ENCODE measurements at regions not wholly inside any gene's neighbourhood (a gene's known extent, or its start where the extent isn't known, plus 50 kb on each side); places are given as distances from the start of the nearest gene placed in this dataset.

DNA sequence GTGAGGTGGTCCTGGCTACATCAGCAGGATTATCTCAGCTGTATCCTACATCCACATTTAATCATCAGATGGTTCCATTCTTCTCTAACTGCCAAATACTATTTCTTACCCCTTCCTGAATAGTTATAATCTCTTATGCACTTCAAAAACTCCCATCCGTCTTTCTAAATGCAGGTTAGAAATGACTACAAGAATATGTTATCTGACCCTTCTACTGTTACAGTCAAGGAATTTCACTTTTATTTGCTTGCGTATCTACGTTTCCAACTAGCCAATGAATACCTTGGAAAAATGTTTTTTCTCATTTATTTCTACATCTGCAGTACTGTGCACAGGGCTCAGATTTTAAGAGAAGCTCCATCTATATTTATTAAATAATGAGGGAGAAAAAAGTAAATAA is 709.9 kb downstream of the KCNT2 start:
- Mint-ChIP-seq H3K27me3 (ENCODE audit: unreplicated experiment) (no peaks in the 10 kb centered on the region), H3K4me3 (ENCODE audit: unreplicated experiment) (no peak overlapping the region), H3K9me3 (ENCODE audit: unreplicated experiment) (no peaks in the 10 kb centered on the region), H3K27ac (ENCODE audit: unreplicated experiment) (no peak overlapping the region), H3K36me3 (ENCODE audit: unreplicated experiment) (no peaks in the 10 kb centered on the region), H3K4me1 (ENCODE audit: low read depth, unreplicated experiment) (no peaks in the 10 kb centered on the region)
- DNase-seq, result no peak
- TF ChIP-seq, protein P1, sequence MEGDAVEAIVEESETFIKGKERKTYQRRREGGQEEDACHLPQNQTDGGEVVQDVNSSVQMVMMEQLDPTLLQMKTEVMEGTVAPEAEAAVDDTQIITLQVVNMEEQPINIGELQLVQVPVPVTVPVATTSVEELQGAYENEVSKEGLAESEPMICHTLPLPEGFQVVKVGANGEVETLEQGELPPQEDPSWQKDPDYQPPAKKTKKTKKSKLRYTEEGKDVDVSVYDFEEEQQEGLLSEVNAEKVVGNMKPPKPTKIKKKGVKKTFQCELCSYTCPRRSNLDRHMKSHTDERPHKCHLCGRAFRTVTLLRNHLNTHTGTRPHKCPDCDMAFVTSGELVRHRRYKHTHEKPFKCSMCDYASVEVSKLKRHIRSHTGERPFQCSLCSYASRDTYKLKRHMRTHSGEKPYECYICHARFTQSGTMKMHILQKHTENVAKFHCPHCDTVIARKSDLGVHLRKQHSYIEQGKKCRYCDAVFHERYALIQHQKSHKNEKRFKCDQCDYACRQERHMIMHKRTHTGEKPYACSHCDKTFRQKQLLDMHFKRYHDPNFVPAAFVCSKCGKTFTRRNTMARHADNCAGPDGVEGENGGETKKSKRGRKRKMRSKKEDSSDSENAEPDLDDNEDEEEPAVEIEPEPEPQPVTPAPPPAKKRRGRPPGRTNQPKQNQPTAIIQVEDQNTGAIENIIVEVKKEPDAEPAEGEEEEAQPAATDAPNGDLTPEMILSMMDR (IDR thresholded peaks at IDR 0.05; ENCODE audit: partially characterized antibody, unreplicated experiment), result no peak

DNA sequence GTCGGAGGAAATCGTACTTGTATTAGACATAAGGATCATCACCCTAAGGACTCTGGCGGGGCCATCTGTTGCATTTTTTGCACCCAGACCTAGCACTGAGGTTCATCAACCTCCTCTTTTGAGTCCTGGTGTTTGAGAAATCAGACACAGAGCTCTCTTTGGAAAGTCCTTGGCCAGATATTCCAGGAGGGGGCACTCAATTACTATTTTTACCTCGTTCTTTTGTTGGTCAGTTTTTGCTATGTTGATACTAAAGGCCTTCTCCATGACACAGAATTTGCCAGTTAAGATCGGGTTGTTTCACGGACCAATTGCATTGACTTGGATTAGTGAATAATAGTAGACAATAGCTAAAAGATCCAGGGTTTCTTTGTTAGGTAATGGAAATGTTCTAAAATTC is 711.2 kb downstream of the KCNT2 start:
- Mint-ChIP-seq H3K4me3 (ENCODE audit: unreplicated experiment) (no peak overlapping the region), H3K36me3 (ENCODE audit: unreplicated experiment) (no peaks in the 10 kb centered on the region), H3K27me3 (ENCODE audit: unreplicated experiment) (no peaks in the 10 kb centered on the region)

DNA sequence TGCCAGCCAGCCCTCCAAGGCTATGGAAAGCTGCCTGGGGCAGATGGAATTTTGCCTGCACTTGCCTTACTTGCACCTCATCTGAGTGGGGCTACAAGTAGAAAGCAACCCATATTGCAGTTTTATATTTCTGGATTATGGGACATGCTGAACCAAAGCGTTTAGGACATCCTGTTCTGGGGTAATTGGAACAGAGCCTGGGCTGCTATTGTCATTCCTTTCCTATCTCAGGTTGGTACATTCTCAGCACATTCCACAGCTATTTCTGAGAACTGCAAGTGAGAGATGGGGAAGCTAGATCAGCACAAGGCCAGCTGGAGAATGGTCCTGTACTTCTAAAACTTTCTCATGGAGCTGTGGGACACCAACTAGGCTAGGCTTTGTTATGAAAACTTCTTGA is 713.8 kb downstream of the KCNT2 start:
- no peak overlapping the region for H3K27ac Mint-ChIP-seq (ENCODE audit: unreplicated experiment)
- H3K36me3 Mint-ChIP-seq (ENCODE audit: unreplicated experiment), result no peaks in the 10 kb centered on the region
- DNase-seq, result no peak
- no peaks in the 10 kb centered on the region for H3K27me3 Mint-ChIP-seq (ENCODE audit: unreplicated experiment)
- H3K4me1 Mint-ChIP-seq (ENCODE audit: low read depth, unreplicated experiment), result no peaks in the 10 kb centered on the region
- no peak overlapping the region for H3K4me3 Mint-ChIP-seq (ENCODE audit: unreplicated experiment)
- TF ChIP-seq, protein P1 (IDR thresholded peaks at IDR 0.05; ENCODE audit: partially characterized antibody, unreplicated experiment), result no peak
- H3K9me3 Mint-ChIP-seq (ENCODE audit: unreplicated experiment), result peaks cover 2% of the 10 kb centered on the region

More for the DNA sequence above, 711.2 kb downstream of the KCNT2 start:
- Mint-ChIP-seq H3K4me1 (ENCODE audit: low read depth, unreplicated experiment) (no peaks in the 10 kb centered on the region), H3K9me3 (ENCODE audit: unreplicated experiment) (no peaks in the 10 kb centered on the region), H3K27ac (ENCODE audit: unreplicated experiment) (no peak overlapping the region)
- DNase-seq, result no peak
- TF ChIP-seq, protein P1 (IDR thresholded peaks at IDR 0.05; ENCODE audit: partially characterized antibody, unreplicated experiment), result no peak

DNA sequence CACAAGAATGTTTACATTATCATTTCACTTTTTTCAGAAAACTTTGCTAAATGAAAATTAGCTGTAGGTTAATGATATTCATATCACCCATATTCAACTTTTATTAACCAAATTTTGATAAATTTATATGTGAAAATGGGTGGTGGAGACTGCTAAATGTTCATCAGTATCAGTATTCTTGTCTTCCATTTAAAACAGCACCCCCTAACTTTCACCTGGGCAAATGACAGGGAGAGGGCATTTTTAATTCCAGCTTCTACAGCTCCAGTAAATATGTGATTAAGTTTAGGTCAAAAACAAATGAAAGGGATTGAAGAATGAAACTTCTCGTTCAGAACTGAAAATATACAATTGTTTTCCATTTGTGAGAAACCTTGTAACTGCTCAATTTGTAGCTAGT is 722.2 kb downstream of the KCNT2 start:
- no peaks in the 10 kb centered on the region for H3K27me3 Mint-ChIP-seq (ENCODE audit: unreplicated experiment)

GRCh38 chr1:195878478-195878877 is 729.8 kb downstream of the KCNT2 start:
- Mint-ChIP-seq H3K4me1 (ENCODE audit: low read depth, unreplicated experiment) (no peaks in the 10 kb centered on the region), H3K4me3 (ENCODE audit: unreplicated experiment) (no peak overlapping the region), H3K27ac (ENCODE audit: unreplicated experiment) (no peak overlapping the region), H3K27me3 (ENCODE audit: unreplicated experiment) (no peaks in the 10 kb centered on the region), H3K36me3 (ENCODE audit: unreplicated experiment) (no peaks in the 10 kb centered on the region), H3K9me3 (ENCODE audit: unreplicated experiment) (no peaks in the 10 kb centered on the region)
- TF ChIP-seq, protein P1 (IDR thresholded peaks at IDR 0.05; ENCODE audit: partially characterized antibody, unreplicated experiment), result no peak
- no peak for DNase-seq

More for the DNA sequence above, 722.2 kb downstream of the KCNT2 start:
- Mint-ChIP-seq H3K36me3 (ENCODE audit: unreplicated experiment) (no peaks in the 10 kb centered on the region), H3K4me1 (ENCODE audit: low read depth, unreplicated experiment) (no peaks in the 10 kb centered on the region), H3K9me3 (ENCODE audit: unreplicated experiment) (peaks cover 1% of the 10 kb centered on the region), H3K4me3 (ENCODE audit: unreplicated experiment) (no peak overlapping the region), H3K27ac (ENCODE audit: unreplicated experiment) (no peak overlapping the region)
- TF ChIP-seq, protein P1 (IDR thresholded peaks at IDR 0.05; ENCODE audit: partially characterized antibody, unreplicated experiment), result no peak
- DNase-seq, result no peak
